Vagina (tissue), 2 donors: ENCODE measurements at regions not wholly inside any gene's neighbourhood (a gene's known extent, or its start where the extent isn't known, plus 50 kb on each side); places are given as distances from the start of the nearest gene placed in this dataset.

Experiments used
- POLR2A ChIP-seq, 2 donors: fragments of 450-650 bp; IDR thresholded peaks; one replicate each; pipeline ENCODE4 v1.6.1; 2017; ENCODE audit warnings: antibody characterized with exemption in 2 of 2, mild to moderate bottlenecking in 2 of 2, moderate library complexity in 2 of 2
- POLR2AphosphoS5 ChIP-seq, 2 donors: sonication (generic); formaldehyde crosslinking; IDR thresholded peaks; one replicate each; pipeline ENCODE4 v1.9.0; 2017; ENCODE audit warnings: antibody characterized with exemption in 2 of 2, mild to moderate bottlenecking in 2 of 2, low read depth in 1 of 2; ENCODE audit not compliant: insufficient read depth in 1 of 2
- TF ChIP-seq, protein P1 (sequence below), 3 experiments: fragments of 450-650 bp in 2 of 3; fragments of 200-600 bp in 1 of 3; sonication (generic) in 1 of 3; IDR thresholded peaks; one replicate each; pipeline ENCODE4 v1.5.1; 2017 to 2019; ENCODE audit warnings: antibody characterized with exemption in 3 of 3, mild to moderate bottlenecking in 2 of 3, moderate library complexity in 2 of 3

DNA sequence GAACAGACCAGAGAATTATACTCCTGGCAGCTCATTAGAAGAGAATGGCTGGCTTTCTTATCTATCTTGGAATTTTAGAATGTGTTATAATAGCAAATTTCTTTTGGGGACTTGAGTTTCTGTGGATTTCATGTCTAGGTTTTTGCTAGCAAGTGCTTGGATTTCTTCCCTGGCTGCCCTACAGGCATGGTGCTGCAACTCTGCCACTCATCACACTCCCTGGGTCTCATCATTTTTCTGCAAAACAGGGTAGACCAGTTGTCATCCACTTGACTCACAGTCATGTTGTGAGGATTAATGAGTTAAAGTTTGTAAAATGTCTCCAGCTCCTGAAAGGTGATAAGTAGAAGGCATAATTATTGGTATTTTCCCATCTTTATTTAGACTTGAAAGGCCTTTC, 60.7 kb upstream of the LCORL start:
- TF ChIP-seq, protein P1, sequence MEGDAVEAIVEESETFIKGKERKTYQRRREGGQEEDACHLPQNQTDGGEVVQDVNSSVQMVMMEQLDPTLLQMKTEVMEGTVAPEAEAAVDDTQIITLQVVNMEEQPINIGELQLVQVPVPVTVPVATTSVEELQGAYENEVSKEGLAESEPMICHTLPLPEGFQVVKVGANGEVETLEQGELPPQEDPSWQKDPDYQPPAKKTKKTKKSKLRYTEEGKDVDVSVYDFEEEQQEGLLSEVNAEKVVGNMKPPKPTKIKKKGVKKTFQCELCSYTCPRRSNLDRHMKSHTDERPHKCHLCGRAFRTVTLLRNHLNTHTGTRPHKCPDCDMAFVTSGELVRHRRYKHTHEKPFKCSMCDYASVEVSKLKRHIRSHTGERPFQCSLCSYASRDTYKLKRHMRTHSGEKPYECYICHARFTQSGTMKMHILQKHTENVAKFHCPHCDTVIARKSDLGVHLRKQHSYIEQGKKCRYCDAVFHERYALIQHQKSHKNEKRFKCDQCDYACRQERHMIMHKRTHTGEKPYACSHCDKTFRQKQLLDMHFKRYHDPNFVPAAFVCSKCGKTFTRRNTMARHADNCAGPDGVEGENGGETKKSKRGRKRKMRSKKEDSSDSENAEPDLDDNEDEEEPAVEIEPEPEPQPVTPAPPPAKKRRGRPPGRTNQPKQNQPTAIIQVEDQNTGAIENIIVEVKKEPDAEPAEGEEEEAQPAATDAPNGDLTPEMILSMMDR (IDR thresholded peaks at IDR 0.05) = no peak
- TF ChIP-seq POLR2A (IDR thresholded peaks at IDR 0.05) (no peak), POLR2AphosphoS5 (IDR thresholded peaks at IDR 0.05; ENCODE audit: insufficient read depth in 1 of 2, low read depth in 1 of 2) (peak in 1 of 2 donors; percentile 15)
